GM13976 (cell line): ENCODE measurements at regions not wholly inside any gene's neighbourhood (a gene's known extent, or its start where the extent isn't known, plus 50 kb on each side); places are given as distances from the start of the nearest gene placed in this dataset.

Experiments
- DNase-seq: peaks from one replicate; pipeline ENCODE4 v3.0.0; 2012; ENCODE audit warnings: low spot score
- CTCF ChIP-seq: IDR thresholded peaks from 2 replicates; pipeline ENCODE4 v1.5.1; 2012; ENCODE audit warnings: borderline replicate concordance, mild to moderate bottlenecking; ENCODE audit not compliant: insufficient read depth; ENCODE audit errors: extremely low read depth, missing control alignments, control extremely low read depth
- in situ Hi-C: fragments of 300-500 bp; cut with MboI; formaldehyde crosslinking; loops from one replicate; pipeline ENCODE4 v1.12.0; 2022; ENCODE audit warnings: low sequenced_read_pairs, mixed read lengths, inconsistent platforms; ENCODE audit not compliant: unreplicated experiment

- in situ Hi-C loops, result no loop called here
- DNase-seq, result no peak
- TF ChIP-seq CTCF, result no peak
Measured at GRCh38 chr4:136742333-136742732, 790.0 kb downstream of the PCDH18 start.

- in situ Hi-C loops, result no loop called here
- no peak for DNase-seq
- TF ChIP-seq CTCF, result no peak
Measured at GRCh38 chr4:136741468-136741867, 790.8 kb downstream of the PCDH18 start.

GRCh38 chr4:136740326-136740725 is 792.0 kb downstream of the PCDH18 start:
- in situ Hi-C loops, result no loop called here
- TF ChIP-seq CTCF, result no peak
- no peak for DNase-seq

DNA sequence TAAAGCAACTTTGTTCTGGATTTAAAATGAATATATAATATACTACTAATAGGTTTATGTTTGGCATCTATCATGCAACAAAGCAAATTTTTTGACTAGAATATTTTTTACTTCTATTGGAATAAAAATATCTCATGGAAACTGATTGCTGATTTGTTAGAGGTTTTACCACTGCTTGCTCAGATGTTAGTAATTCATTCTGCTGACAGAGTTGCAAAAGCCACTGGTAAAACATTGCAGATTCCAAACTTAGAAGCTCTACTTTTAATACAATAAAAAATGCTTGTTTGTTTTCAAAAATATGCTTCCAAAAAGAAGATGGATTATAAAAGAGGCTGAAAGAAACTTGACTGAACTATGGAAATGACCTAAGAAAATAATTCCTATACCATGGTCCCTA is 795.2 kb downstream of the PCDH18 start:
- TF ChIP-seq CTCF, result no peak
- in situ Hi-C loops, result no loop called here
- DNase-seq, result no peak

DNA sequence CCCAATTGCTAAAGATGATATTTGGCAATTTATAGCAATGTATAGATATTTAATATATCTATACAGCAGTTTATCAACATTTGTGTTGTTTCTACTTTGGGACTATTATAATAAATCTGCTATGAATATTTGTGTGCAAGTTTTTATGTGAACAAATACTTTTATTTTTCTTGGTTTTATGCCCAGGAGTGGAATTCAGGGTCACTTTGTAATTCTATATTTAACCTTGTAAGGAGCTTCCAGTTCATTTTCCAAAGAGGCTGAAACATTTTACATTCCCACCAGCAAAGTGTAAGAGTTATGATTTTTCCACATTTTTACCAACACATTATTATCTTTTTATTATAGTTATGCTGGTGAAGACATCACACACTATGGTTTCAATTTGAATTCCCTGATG is 801.3 kb downstream of the PCDH18 start:
- in situ Hi-C loops, result no loop called here
- DNase-seq, result no peak
- no peak for TF ChIP-seq CTCF

DNA sequence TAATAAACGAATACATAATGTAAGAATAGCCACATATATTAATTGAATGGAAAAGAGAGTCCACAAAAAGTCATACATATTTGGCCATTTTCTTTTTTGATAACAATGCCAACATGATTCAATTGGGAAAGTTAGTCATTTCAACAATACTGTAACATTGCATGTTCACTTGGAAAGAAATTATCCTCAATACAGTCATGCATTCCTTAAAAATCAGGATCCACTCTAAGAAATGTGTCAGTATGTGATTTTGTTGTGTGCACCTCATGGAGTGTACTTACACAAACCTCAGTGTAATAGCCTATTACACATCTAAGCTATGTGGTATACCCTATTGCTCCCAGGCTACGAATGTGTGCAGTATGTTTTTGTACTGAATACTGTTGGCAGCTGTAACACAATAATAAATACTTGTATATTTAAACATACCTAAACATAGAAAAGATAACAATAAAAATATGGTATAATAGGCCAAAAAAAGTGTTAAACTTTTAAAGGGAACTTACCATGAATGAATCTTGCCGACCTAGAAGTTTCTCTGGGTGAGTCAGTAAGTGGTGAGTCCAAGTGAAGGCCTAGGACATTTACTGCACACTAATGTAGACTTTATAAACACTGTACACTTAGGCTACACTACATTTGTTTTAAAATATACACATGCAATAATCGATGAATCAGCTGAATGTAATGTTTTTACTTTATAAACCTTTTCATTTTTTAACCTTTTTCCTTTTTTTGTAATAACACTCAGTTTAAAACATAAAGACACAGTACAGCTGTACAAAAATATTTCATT is 806.8 kb downstream of the PCDH18 start:
- no peak for TF ChIP-seq CTCF
- no peak for DNase-seq
- in situ Hi-C loops, result no loop called here
